ENCODE measurements at regions not wholly inside any gene's neighbourhood (a gene's known extent, or its start where the extent isn't known, plus 50 kb on each side); places are given as distances from the start of the nearest gene placed in this dataset.
"Not testable (repeated sequence)": the region's sequence is repeated elsewhere in the genome, so short reads cannot be mapped to it uniquely, and the experiment has no call there.

GRCh38 chr15:57892181-57892580, 173.3 kb downstream of the ALDH1A2 start:
- no peak for TF ChIP-seq CTCF (IDR thresholded peaks at IDR 0.05; ENCODE audit: low read depth, low read length)
- CTCF ChIA-PET: no interaction called here
- no peak for DNase-seq (ENCODE audit: low read depth, low spot score)

GRCh38 chr15:57893040-57893439, 172.5 kb downstream of the ALDH1A2 start:
- CTCF ChIA-PET: no interaction called here
- Histone ChIP-seq H3K9me3 (ENCODE audit: control insufficient read depth, insufficient read depth, low read length) (peaks cover 2% of the 10 kb centered on the region; the same call in 1 of the 2 replicates), H3K4me3 (ENCODE audit: low read depth, low read length) (no peak overlapping the region), H3K27me3 (ENCODE audit: control insufficient read depth, insufficient read depth, low read length) (no peaks in the 10 kb centered on the region), H3K27ac (ENCODE audit: low read depth, low read length) (no peak overlapping the region)
- POLR2A ChIA-PET: interaction anchor here (0.7 kb wide), 1 partner anchor 14 kb away, joined by 7 read pairs; no protein-coding TSS in a partner anchor
- TF ChIP-seq CTCF (IDR thresholded peaks at IDR 0.05; ENCODE audit: low read depth, low read length): no peak
- no peak for DNase-seq (ENCODE audit: low read depth, low spot score)

More at GRCh38 chr15:57892181-57892580, 173.3 kb downstream of the ALDH1A2 start:
- Histone ChIP-seq H3K27ac (ENCODE audit: low read depth, low read length) (no peak overlapping the region), H3K27me3 (ENCODE audit: control insufficient read depth, insufficient read depth, low read length) (no peaks in the 10 kb centered on the region), H3K4me3 (ENCODE audit: low read depth, low read length) (no peak overlapping the region), H3K9me3 (ENCODE audit: control insufficient read depth, insufficient read depth, low read length) (peaks cover 2% of the 10 kb centered on the region; the same call in 1 of the 2 replicates)
- POLR2A ChIA-PET: no interaction called here

GRCh38 chr15:57895291-57895690, 170.2 kb downstream of the ALDH1A2 start:
- DNase-seq (ENCODE audit: low read depth, low spot score): no peak
- TF ChIP-seq CTCF (IDR thresholded peaks at IDR 0.05; ENCODE audit: low read depth, low read length): no peak
- peaks cover 2% of the 10 kb centered on the region; the same call in 1 of the 2 replicates for H3K9me3 ChIP-seq (ENCODE audit: control insufficient read depth, insufficient read depth, low read length)
- H3K27ac ChIP-seq (ENCODE audit: low read depth, low read length): no peak overlapping the region
- no peak overlapping the region for H3K4me3 ChIP-seq (ENCODE audit: low read depth, low read length)
- POLR2A ChIA-PET: no interaction called here
- H3K27me3 ChIP-seq (ENCODE audit: control insufficient read depth, insufficient read depth, low read length): no peaks in the 10 kb centered on the region
- CTCF ChIA-PET: no interaction called here

- DNase-seq (ENCODE audit: low read depth, low spot score): no peak
- no peaks in the 10 kb centered on the region for H3K27me3 ChIP-seq (ENCODE audit: control insufficient read depth, insufficient read depth, low read length)
- peaks cover 2% of the 10 kb centered on the region; the same call in 1 of the 2 replicates for H3K9me3 ChIP-seq (ENCODE audit: control insufficient read depth, insufficient read depth, low read length)
- POLR2A ChIA-PET: no interaction called here
- H3K27ac ChIP-seq (ENCODE audit: low read depth, low read length): no peak overlapping the region
- H3K4me3 ChIP-seq (ENCODE audit: low read depth, low read length): no peak overlapping the region
- CTCF ChIA-PET: no interaction called here
- no peak for TF ChIP-seq CTCF (IDR thresholded peaks at IDR 0.05; ENCODE audit: low read depth, low read length)
Observed at GRCh38 chr15:57896114-57896513, 169.4 kb downstream of the ALDH1A2 start.

GRCh38 chr15:57896899-57897298, 168.6 kb downstream of the ALDH1A2 start:
- H3K27ac ChIP-seq (ENCODE audit: low read depth, low read length); CTCF ChIA-PET; H3K4me3 ChIP-seq (ENCODE audit: low read depth, low read length); H3K27me3 ChIP-seq (ENCODE audit: control insufficient read depth, insufficient read depth, low read length); H3K9me3 ChIP-seq (ENCODE audit: control insufficient read depth, insufficient read depth, low read length); DNase-seq (ENCODE audit: low read depth, low spot score); POLR2A ChIA-PET: not testable (repeated sequence)

GRCh38 chr15:57897870-57898269, 167.6 kb downstream of the ALDH1A2 start:
- TF ChIP-seq CTCF (IDR thresholded peaks at IDR 0.05; ENCODE audit: low read depth, low read length): no peak
- no peak for DNase-seq (ENCODE audit: low read depth, low spot score)
- Histone ChIP-seq H3K9me3 (ENCODE audit: control insufficient read depth, insufficient read depth, low read length) (no peaks in the 10 kb centered on the region), H3K27me3 (ENCODE audit: control insufficient read depth, insufficient read depth, low read length) (no peaks in the 10 kb centered on the region), H3K4me3 (ENCODE audit: low read depth, low read length) (no peak overlapping the region), H3K27ac (ENCODE audit: low read depth, low read length) (no peak overlapping the region)
- POLR2A ChIA-PET: no interaction called here
- CTCF ChIA-PET: interaction anchor here (1.0 kb wide), 1 partner anchor 37 kb away, joined by 3 read pairs; no protein-coding TSS in a partner anchor

All from AG04450 (cell line).